ENCODE measurements at regions not wholly inside any gene's neighbourhood (a gene's known extent, or its start where the extent isn't known, plus 50 kb on each side); places are given as distances from the start of the nearest gene placed in this dataset.

DNA sequence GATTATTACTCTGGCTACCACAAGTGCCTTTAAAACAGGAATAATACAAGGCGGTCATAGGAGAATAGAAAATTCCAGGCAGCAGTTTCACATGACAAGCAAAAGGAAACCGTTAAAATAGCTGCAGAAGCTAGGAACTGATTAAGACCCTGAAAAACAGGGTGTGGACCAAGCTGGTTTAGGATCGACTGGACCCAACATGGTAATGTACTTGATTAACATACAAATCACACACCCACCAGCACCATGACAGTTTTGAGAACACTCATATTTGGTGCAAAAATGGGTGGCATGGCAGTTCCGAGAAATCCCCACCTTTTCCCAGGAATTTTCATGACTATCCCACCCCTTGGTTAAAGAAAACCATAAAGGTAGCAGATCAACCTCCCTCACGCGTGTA, 51.9 kb upstream of the TMEM163 start:
- no peak for DNase-seq (ENCODE audit: low read depth)
- no peak overlapping the region for H3K4me3 ChIP-seq (ENCODE audit: low read depth, low read length)
- no peak for TF ChIP-seq CTCF (IDR thresholded peaks at IDR 0.05; ENCODE audit: low read depth, low read length, missing control alignments)

DNA sequence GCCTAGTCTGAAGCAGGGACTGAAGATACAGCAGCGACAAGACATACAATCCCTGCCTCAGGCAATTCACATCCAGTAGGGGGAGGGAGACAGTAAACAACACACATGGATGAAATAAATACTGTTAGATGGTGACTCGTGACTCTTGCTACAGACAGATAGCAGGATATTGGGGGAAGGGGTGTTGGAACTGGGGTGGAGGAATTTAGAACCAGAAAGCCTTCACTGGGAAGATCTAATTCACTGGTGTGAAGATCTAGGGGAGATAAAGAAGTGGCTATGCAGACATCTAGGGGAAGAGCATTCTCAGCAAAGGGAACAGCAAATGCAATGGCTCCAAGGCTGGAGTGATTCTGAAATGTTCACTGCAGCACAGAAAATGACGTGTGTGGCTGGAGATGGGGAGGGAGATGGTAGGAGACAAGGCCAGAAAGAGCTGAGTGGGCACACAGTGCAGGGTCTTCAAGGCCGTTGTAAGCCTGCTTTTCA, 52.6 kb upstream of the TMEM163 start:
- TF ChIP-seq CTCF (IDR thresholded peaks at IDR 0.05; ENCODE audit: low read depth, low read length, missing control alignments), result no peak
- no peak overlapping the region for H3K4me3 ChIP-seq (ENCODE audit: low read depth, low read length)
- no peak for DNase-seq (ENCODE audit: low read depth)

DNA sequence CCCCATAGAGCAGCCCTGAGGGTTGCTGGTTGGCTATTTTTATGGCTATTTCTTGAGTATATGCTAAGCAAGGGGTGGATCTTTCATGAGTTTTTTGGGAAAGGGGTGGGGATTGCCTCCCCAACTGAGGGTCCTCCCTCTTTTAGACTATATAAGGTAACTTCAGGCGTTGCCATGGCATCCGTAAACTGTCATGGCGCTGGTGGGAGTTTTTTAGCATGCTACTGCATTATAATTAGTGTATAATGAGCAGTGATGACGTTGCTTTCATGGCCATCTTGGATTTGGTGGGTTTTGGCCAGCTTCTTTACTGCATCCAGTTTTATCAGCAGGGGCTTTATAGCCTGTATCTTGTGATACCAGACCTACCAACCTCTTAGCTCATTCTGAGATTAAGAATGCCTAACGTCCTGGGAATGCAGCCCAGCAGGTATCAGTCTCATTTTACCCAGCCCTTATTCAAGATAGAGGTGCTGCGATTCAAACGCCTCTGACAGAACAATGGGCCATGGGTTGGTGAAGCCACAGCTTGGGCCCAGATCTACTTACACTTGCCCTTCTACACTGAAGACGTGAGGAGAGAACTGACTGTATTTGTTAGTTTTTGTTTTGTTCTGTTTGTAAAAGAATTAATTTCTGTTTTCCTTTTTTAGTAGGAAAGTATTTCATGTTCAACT, 53.8 kb upstream of the TMEM163 start:
- TF ChIP-seq CTCF (IDR thresholded peaks at IDR 0.05; ENCODE audit: low read depth, low read length, missing control alignments), result no peak
- no peak for DNase-seq (ENCODE audit: low read depth)
- H3K4me3 ChIP-seq (ENCODE audit: low read depth, low read length), result no peak overlapping the region

GRCh38 chr2:134773335-134773734, 54.5 kb upstream of the TMEM163 start:
- H3K4me3 ChIP-seq (ENCODE audit: low read depth, low read length), result no peak overlapping the region
- DNase-seq (ENCODE audit: low read depth), result no peak
- no peak for TF ChIP-seq CTCF (IDR thresholded peaks at IDR 0.05; ENCODE audit: low read depth, low read length, missing control alignments)

DNA sequence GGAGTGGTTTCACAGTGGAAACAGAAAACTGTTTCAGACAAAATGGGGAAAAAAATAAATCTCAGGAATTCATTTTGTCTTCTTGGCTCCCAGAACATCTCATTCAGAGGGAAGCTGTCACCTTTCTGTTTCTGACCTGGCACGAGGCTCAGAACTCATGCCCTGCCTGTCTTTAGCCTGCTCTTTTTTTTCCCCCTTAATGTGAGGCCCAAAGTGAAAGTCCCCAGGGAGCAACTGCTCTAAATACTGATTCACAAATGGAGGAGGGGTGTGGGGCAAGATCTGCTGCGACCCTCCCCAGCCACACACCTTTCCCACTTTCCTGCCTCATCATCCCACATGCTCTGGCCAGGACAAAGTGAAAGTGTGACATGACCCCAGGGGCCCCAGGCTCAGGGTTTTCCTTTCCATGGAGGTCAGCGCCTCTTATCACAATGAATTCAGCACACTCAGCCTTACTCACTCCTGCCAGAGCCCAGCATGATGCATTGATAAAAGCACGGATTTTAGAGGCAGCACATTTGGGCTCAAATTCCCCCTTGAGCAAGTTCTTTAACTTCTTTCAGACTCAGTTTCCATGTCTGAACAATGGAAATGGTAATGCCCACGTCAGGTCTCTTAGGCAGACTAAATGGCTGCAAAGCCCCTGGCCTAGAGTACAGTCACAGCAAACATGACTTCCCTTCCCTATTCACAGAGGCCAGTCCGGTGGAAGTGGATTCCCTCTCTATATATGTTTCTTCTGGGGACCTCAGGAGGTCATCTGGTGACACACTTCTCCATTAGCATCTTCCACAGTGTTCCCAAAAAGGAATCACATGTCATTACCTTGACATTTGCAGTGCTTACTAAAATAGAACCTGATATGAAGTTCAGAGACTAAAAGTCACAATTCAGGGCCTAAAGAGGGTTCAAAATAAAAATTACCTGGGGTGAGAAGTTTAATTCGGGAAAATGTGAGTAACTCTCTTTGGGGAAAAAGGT, 55.3 kb upstream of the TMEM163 start:
- H3K4me3 ChIP-seq (ENCODE audit: low read depth, low read length), result no peak overlapping the region
- TF ChIP-seq CTCF (IDR thresholded peaks at IDR 0.05; ENCODE audit: low read depth, low read length, missing control alignments), result no peak
- DNase-seq (ENCODE audit: low read depth), result no peak

- no peak for DNase-seq (ENCODE audit: low read depth)
- TF ChIP-seq CTCF (IDR thresholded peaks at IDR 0.05; ENCODE audit: low read depth, low read length, missing control alignments), result no peak
- no peak overlapping the region for H3K4me3 ChIP-seq (ENCODE audit: low read depth, low read length)
Observed at GRCh38 chr2:134774786-134775641, 56.2 kb upstream of the TMEM163 start.
